Activated CD4-positive, alpha-beta T cell treated with anti-CD3 and anti-CD28 coated beads, Interleukin-2, Interleukin-4, amounts not matched to agents 100 ng/mL and 50 ng/mL, durations not matched to agents 16 hours and 8 hours (primary cell): ENCODE measurements at regions not wholly inside any gene's neighbourhood (a gene's known extent, or its start where the extent isn't known, plus 50 kb on each side); places are given as distances from the start of the nearest gene placed in this dataset.

Source experiments
- DNase-seq: peaks from one replicate; pipeline ENCODE4 v3.0.0-alpha.2; 2020; ENCODE audit warnings: low spot score

GRCh38 chr19:29429021-29429420, 96.8 kb upstream of the VSTM2B start:
- DNase-seq, result no peak

- no peak for DNase-seq
These were observed 96.2 kb upstream of the VSTM2B start for GRCh38 chr19:29429581-29429980.

GRCh38 chr19:29431332-29431731, 94.5 kb upstream of the VSTM2B start:
- DNase-seq, result no peak

GRCh38 chr19:29432677-29433076, 93.1 kb upstream of the VSTM2B start:
- DNase-seq, result no peak

- no peak for DNase-seq
These were observed 89.1 kb upstream of the VSTM2B start for GRCh38 chr19:29436591-29437103.

GRCh38 chr19:29439021-29439420, 86.8 kb upstream of the VSTM2B start:
- no peak for DNase-seq

GRCh38 chr19:29439688-29440550, 85.9 kb upstream of the VSTM2B start:
- no peak for DNase-seq

- DNase-seq, result no peak
These were observed 83.7 kb upstream of the VSTM2B start for GRCh38 chr19:29442094-29442493.

GRCh38 chr19:29442910-29443309, 82.9 kb upstream of the VSTM2B start:
- DNase-seq, result no peak

- DNase-seq, result no peak
These were observed 80.5 kb upstream of the VSTM2B start for GRCh38 chr19:29445246-29445645.

- no peak for DNase-seq
These were observed 79.4 kb upstream of the VSTM2B start for GRCh38 chr19:29446361-29446760.

- DNase-seq, result no peak
These were observed 77.7 kb upstream of the VSTM2B start for GRCh38 chr19:29448046-29448445.

- no peak for DNase-seq
These were observed 76.4 kb upstream of the VSTM2B start for GRCh38 chr19:29449371-29449770.

GRCh38 chr19:29450306-29450705, 75.5 kb upstream of the VSTM2B start:
- DNase-seq, result no peak

GRCh38 chr19:29450812-29451211, 75.0 kb upstream of the VSTM2B start:
- DNase-seq, result no peak

GRCh38 chr19:29454109-29454508, 71.7 kb upstream of the VSTM2B start:
- no peak for DNase-seq

- no peak for DNase-seq
These were observed 68.4 kb upstream of the VSTM2B start for GRCh38 chr19:29457413-29457812.

GRCh38 chr19:29467824-29468401, 57.9 kb upstream of the VSTM2B start:
- peak; percentile 31 for DNase-seq

GRCh38 chr19:29475469-29475868, 50.3 kb upstream of the VSTM2B start:
- no peak for DNase-seq
